Ascending aorta (tissue), 2 donors: ENCODE measurements at regions not wholly inside any gene's neighbourhood (a gene's known extent, or its start where the extent isn't known, plus 50 kb on each side); places are given as distances from the start of the nearest gene placed in this dataset.
A peak's percentile ranks its signal among the peaks of the same experiment; 100 is the strongest.

Experiments used
- DNase-seq, 2 donors: peaks; one replicate each; pipeline ENCODE4 v3.0.0-alpha.2; 2019; ENCODE audit warnings: low spot score in 2 of 2
- H3K27ac ChIP-seq, 2 donors: fragments of 200-600 bp; sonication (generic); one replicate each; pipeline ENCODE4 v1.5.1; 2016 to 2017; ENCODE audit warnings: mild to moderate bottlenecking in 1 of 2
- H3K27me3 ChIP-seq: fragments of 200-600 bp; sonication (generic); one replicate; pipeline ENCODE4 v1.5.1; 2017
- H3K36me3 ChIP-seq, 2 donors: fragments of 200-600 bp; sonication (generic); one replicate each; pipeline ENCODE4 v1.5.1; 2016
- H3K4me1 ChIP-seq, 2 donors: fragments of 200-600 bp; sonication (generic); one replicate each; pipeline ENCODE4 v1.5.1; 2016 to 2017; ENCODE audit warnings: mild to moderate bottlenecking in 1 of 2
- H3K4me3 ChIP-seq, 2 donors: fragments of 200-600 bp; sonication (generic); one replicate each; pipeline ENCODE4 v1.5.1; 2016 to 2017; ENCODE audit warnings: mild to moderate bottlenecking in 1 of 2
- H3K9me3 ChIP-seq, 2 donors: fragments of 200-600 bp; sonication (generic); one replicate each; pipeline ENCODE4 v1.5.1; 2016
- CTCF ChIP-seq, 3 experiments: fragments of 200-600 bp in 2 of 3; fragments of 450-650 bp in 1 of 3; sonication (generic) in 2 of 3; IDR thresholded peaks; one replicate each; pipeline ENCODE4 v1.5.1; 2016 to 2019; ENCODE audit warnings: antibody characterized with exemption in 3 of 3, mild to moderate bottlenecking in 1 of 3, moderate library complexity in 1 of 3
- intact Hi-C: fragments of 100-400 bp; cut with DNase I; formaldehyde crosslinking; loops from one replicate; pipeline ENCODE4 v1.15.1; 2023

DNA sequence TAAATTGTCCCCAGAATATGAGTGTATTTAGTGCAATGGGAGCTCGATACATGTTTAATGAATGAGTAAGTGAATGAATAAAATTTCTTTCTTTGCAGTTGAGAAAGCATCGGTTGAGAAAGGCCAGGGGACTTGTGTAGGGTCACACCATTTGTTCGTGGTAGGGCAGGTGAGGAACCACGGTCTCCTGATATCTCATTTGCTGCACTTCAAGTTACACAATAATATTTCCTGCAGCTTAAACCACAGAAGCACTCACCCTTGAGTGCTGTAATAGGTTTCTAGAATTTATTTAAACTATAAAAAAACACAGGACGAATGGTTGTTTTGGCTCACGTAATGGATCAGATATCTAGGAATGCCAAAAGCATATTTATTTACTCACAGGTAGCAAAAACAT is 429.8 kb downstream of the SPATA31D1 start:
- TF ChIP-seq CTCF (IDR thresholded peaks at IDR 0.05), result no peak
- H3K27ac ChIP-seq, result no peak overlapping the region
- no peaks in the 10 kb centered on the region for H3K27me3 ChIP-seq
- intact Hi-C loops, result no loop called here
- no peak for DNase-seq
- H3K4me1 ChIP-seq, result no peaks in the 10 kb centered on the region
- no peaks in the 10 kb centered on the region for H3K9me3 ChIP-seq
- H3K36me3 ChIP-seq, result no peaks in the 10 kb centered on the region
- no peak overlapping the region for H3K4me3 ChIP-seq

DNA sequence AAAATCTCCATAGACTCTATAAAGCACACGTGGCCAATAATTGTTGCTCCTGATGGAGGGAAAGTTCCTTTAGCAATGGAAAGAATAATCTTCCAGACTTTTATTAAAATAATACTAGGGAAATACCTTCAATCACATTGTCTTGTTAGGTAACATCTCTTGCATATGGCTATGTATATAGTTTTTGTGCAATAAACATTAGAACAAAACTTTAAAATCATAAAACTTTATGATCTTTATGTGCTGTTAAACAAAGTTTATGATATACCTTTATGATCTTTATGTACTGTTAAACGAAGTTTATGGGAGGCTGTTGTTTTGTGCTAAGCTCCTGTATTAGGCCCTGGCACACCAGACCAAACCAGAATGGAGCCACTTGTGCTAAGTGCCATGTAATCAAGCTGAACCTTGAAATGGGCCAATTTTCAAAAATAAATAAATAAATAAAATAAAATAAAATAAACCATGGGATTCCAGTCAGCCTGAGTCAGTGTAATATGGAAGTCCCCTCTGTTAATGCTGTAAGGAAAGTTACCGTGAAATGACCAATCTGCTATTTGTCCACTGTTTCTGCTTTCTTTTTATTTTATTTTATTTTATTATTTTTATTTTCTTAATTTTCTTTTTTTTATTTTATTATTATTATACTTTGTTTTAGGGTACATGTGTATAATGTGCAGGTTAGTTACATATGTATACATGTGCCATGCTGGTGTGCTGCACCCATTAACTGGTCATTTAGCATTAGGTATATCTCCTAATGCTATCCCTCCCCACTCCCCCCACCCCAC is 431.3 kb downstream of the SPATA31D1 start:
- DNase-seq, result no peak
- intact Hi-C loops, result no loop called here

GRCh38 chr9:82421498-82421897 is 432.9 kb downstream of the SPATA31D1 start:
- H3K4me3 ChIP-seq, result no peak overlapping the region
- peak overlapping the region in 1 of 2 donors; percentile 38 for H3K27ac ChIP-seq
- H3K4me1 ChIP-seq, result no peaks in the 10 kb centered on the region
- DNase-seq, result no peak
- intact Hi-C loops, result no loop called here
- H3K36me3 ChIP-seq, result no peaks in the 10 kb centered on the region
- no peaks in the 10 kb centered on the region for H3K27me3 ChIP-seq
- no peaks in the 10 kb centered on the region for H3K9me3 ChIP-seq
- no peak for TF ChIP-seq CTCF (IDR thresholded peaks at IDR 0.05)

More for the DNA sequence above, 431.3 kb downstream of the SPATA31D1 start:
- no peak for TF ChIP-seq CTCF (IDR thresholded peaks at IDR 0.05)
- Histone ChIP-seq H3K36me3 (no peaks in the 10 kb centered on the region), H3K27me3 (no peaks in the 10 kb centered on the region), H3K4me3 (no peak overlapping the region), H3K4me1 (no peaks in the 10 kb centered on the region), H3K9me3 (no peaks in the 10 kb centered on the region), H3K27ac (no peak overlapping the region)

- DNase-seq, result no peak
- H3K27me3 ChIP-seq, result no peaks in the 10 kb centered on the region
- H3K4me1 ChIP-seq, result no peaks in the 10 kb centered on the region
- intact Hi-C loops, result no loop called here
- no peaks in the 10 kb centered on the region for H3K9me3 ChIP-seq
- no peak overlapping the region for H3K4me3 ChIP-seq
- no peaks in the 10 kb centered on the region for H3K36me3 ChIP-seq
- TF ChIP-seq CTCF (IDR thresholded peaks at IDR 0.05), result no peak
- no peak overlapping the region for H3K27ac ChIP-seq
Observed at GRCh38 chr9:82423700-82424099, 435.1 kb downstream of the SPATA31D1 start.

DNA sequence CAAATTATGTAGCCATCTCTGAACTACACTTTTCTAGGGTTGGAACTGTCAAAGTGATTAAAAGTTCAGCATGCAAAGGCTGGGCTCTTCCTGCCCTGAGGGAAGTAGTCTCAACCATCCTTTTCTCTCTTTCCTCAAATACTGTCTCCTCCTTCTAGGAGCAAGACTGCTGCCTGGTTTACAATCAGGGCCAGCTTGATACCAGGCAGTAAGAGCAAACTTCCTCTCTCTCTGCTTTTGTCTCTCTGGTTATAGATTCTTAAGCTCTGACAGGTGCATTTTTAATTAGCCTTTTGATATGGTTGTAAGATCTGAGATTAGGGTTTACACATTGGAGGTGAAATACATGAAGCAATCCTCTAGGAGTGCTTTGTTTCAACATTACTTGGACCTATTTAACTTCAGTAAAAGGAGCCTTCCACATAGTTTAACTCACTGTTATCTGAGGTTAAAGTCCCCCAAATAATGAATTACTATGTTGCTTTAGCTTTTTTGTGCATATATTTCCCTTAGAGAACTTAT is 436.1 kb downstream of the SPATA31D1 start:
- Histone ChIP-seq H3K4me3 (no peak overlapping the region), H3K36me3 (no peaks in the 10 kb centered on the region), H3K9me3 (no peaks in the 10 kb centered on the region), H3K27ac (no peak overlapping the region), H3K4me1 (no peaks in the 10 kb centered on the region), H3K27me3 (no peaks in the 10 kb centered on the region)
- DNase-seq, result no peak
- intact Hi-C loops, result no loop called here
- no peak for TF ChIP-seq CTCF (IDR thresholded peaks at IDR 0.05)
